HG03571 (cell line): ENCODE measurements at regions not wholly inside any gene's neighbourhood (a gene's known extent, or its start where the extent isn't known, plus 50 kb on each side); places are given as distances from the start of the nearest gene placed in this dataset.

ENCODE experiments used
- ATAC-seq: cut with Tn5 transposase; IDR thresholded peaks from one replicate; pipeline ENCODE4 v1.9.1; 2021; ENCODE audit not compliant: unreplicated experiment

DNA sequence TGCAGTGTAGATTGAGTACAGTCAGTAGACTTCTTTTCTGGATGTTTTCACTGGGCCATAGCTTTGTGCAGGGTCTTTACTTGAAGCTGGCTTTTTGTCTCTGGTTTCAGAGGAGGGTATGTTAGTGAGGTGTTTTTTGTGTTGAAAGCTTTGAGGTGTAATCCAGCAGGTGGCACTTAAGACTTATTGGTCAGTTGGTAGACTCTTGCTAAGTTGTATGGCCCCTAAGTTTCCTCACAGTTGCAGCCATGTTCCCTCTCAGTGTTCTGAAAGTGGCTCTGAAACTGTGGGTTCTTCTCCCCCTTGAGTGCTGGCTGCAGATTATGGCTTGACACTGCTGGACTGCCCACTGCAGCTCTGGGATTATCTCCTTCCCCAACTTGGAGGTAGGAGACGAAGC lies 55.7 kb upstream of the SLC44A1 start:
- no peak for ATAC-seq

DNA sequence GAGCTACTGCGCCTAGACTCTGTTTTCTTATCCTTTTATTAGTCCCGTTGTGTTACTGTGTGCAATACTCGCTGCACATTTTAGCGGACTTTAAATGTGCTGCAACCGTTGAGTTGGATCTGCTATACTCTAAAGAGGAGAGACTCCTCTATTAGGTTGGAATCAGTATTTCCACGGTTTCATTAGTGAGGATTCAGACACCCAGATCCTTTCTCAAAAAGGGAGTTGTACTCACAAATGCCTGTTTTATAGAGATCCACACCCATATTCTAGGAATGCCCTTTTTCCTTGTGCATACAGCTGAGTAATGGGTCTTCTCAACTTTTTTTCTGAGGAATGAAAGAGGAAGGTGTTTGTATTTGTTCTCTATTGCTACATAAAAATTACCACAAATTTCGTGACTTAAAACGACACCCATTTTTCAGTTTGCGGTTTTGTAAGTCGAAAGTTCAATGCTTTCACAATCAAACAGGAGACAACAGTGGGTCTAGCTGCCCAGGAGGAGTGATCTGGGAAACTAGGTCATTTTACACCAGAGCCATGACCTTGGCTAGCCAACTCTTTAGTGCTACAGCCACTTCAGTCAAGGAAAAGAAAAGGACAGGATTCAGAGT lies 52.8 kb upstream of the SLC44A1 start:
- ATAC-seq, result peak; percentile 78

GRCh38 chr9:105193560-105193959 lies 50.9 kb upstream of the SLC44A1 start:
- ATAC-seq, result no peak

DNA sequence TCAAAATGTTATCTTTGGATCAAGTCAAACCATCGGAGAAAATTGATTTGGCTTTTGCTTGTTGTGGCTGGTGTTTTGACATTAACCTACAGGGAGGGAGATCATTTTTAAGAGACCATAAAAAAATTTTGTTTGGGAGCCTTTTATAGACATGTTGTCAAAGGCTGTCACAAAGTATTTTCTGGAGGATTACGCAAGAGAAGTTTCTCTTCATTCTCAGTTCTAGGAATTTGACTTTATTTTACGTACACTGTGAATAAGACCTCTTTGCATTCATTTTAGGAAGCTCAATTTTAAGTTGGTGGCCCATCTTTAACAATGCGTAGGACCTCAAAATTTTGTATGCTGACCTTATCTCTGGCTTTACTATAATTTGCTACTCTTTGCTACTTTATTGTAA lies 50.2 kb upstream of the SLC44A1 start:
- no peak for ATAC-seq
